ENCODE measurements at regions not wholly inside any gene's neighbourhood (a gene's known extent, or its start where the extent isn't known, plus 50 kb on each side); places are given as distances from the start of the nearest gene placed in this dataset.

DNA sequence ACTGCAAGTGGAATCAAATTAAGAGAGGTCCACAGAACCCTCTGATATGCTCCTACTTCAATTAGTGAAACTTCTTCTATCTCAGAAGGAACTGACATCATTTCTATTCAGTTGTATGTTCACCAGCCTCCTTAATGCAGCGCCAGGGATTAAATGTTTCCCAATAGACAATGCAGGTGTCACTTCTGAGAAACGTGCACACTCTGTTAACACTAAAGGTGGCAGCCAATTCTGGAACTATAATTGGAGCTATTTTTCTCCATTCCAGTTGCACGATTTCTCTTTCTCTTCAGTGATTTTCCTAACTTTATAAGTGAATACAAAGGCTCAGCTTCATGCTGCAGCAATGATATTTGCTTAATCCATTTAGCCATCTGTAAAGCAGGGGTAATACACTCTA is 821.9 kb downstream of the TDRD15 start:
- TF ChIP-seq, protein P1, sequence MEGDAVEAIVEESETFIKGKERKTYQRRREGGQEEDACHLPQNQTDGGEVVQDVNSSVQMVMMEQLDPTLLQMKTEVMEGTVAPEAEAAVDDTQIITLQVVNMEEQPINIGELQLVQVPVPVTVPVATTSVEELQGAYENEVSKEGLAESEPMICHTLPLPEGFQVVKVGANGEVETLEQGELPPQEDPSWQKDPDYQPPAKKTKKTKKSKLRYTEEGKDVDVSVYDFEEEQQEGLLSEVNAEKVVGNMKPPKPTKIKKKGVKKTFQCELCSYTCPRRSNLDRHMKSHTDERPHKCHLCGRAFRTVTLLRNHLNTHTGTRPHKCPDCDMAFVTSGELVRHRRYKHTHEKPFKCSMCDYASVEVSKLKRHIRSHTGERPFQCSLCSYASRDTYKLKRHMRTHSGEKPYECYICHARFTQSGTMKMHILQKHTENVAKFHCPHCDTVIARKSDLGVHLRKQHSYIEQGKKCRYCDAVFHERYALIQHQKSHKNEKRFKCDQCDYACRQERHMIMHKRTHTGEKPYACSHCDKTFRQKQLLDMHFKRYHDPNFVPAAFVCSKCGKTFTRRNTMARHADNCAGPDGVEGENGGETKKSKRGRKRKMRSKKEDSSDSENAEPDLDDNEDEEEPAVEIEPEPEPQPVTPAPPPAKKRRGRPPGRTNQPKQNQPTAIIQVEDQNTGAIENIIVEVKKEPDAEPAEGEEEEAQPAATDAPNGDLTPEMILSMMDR (IDR thresholded peaks at IDR 0.05; ENCODE audit: low read depth, low read length) = no peak
- DNase-seq (ENCODE audit: extremely low read depth, low read depth) = no peak

DNA sequence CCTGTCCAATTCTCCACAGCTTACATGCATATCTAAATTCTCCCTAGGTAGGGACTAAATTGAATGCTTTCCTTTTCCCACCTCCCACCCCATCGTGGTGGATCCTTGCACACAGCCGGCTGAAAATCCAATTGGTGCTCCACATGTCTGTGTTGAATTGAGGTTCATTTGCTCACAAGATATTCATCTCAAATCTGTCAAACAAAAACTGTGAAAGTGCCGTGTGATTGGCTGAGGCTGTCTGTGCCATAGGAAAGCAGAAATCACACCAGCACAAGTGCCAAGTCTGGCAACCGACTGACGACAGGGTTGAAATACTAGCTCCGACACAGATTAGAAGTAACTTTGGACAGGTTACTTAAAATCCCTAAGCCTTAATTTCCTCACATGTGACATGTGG is 823.3 kb downstream of the TDRD15 start:
- TF ChIP-seq, protein P1 (IDR thresholded peaks at IDR 0.05; ENCODE audit: low read depth, low read length) = no peak
- DNase-seq (ENCODE audit: extremely low read depth, low read depth) = no peak

DNA sequence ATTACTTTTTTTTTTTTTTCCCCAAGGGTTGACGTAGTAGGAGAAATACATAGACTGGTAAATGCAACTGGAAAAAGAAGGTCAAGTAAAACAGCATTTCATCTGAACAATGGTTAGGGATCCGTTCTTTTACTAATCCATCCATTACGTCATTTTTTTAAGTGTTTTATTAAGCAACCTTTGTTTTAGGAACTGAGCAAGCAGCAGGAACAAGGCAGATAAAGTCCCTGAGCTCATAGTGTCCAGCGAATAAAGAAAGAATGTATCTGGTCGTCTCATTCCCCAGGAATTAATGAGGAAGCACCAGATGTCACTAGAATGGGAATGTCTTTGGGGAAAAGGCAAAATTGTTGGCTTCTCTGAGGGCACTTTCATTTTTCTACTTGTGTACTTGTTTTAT is 842.4 kb downstream of the TDRD15 start:
- no peak for DNase-seq (ENCODE audit: extremely low read depth, low read depth)
- TF ChIP-seq, protein P1 (IDR thresholded peaks at IDR 0.05; ENCODE audit: low read depth, low read length) = no peak

DNA sequence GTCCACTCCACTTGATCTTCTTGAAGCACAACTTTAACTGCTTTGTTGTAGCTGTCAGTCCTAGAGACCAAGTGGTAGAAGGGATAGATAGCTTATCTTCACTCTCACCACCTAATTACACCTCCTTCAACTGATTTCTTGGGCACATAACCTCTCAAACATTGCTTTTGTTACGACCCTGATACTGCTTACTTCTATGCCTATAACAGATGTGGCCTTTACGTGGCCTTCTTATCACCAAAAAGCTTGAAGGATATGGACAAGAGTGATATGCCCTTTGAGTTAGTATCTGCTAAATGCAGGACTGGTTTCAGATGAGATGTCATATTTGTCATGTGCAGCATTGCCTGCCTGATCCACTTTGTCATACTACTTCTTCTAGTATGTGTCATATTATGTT is 847.2 kb downstream of the TDRD15 start:
- DNase-seq (ENCODE audit: extremely low read depth, low read depth) = no peak
- TF ChIP-seq, protein P1 (IDR thresholded peaks at IDR 0.05; ENCODE audit: low read depth, low read length) = no peak

DNA sequence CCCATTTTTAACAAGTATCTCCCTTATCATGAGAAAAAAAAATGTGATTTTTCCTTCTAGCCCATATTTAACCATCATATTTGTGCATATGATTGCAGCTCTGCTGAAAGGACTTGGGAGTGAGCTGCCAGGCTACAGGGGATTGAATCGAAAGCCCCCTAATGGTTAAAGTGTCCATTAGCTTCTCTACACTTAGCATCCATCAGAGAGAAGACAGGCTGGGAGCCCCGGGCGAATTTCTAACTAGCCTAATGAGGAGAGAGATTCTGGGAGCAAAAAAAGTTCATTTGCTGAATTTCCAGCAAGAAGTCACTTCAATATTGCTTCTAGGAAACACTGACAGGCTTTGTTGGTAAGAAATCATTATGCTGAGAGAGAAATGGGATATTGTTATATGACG is 848.8 kb downstream of the TDRD15 start:
- no peak for DNase-seq (ENCODE audit: extremely low read depth, low read depth)
- TF ChIP-seq, protein P1 (IDR thresholded peaks at IDR 0.05; ENCODE audit: low read depth, low read length) = no peak

DNA sequence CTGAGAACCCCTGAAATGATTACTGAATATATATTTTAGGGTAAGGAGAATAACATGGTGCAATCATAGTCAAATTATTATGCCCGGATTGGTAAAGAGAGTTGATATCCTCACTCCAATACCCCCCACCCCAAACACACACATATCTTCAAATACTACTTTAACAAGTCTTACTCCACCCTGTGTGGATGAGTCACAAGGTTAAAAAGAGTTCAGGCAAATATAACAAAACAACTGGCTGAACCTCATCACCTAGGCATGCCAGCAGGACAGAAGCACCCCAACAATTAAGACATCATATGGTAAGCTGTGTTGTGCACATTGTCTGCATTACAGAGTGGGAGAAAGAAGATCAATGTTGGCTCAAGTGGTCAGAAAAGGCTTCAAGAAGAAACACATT is 857.4 kb downstream of the TDRD15 start:
- DNase-seq (ENCODE audit: extremely low read depth, low read depth) = no peak
- TF ChIP-seq, protein P1 (IDR thresholded peaks at IDR 0.05; ENCODE audit: low read depth, low read length) = no peak

DNA sequence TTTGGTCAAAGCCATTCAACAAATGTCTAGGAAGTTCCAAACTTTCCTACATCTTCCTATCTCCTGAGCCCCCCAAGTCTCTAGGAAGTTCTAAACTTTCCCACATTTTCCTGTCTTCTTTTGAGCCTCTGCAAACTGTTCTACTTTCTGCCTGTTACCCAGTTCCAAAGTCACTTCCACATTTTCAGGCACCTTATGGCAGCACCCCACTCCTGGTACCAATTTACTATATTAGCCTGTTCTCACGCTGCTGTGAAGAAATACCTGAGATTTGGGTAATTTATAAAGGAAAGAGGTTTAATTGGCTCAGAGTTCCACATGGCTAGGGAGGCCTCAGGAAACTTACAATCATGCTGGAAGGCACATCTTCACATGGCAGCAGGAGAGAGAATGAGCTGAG is 869.2 kb downstream of the TDRD15 start:
- TF ChIP-seq, protein P1 (IDR thresholded peaks at IDR 0.05; ENCODE audit: low read depth, low read length) = no peak

More for the DNA sequence above, 869.2 kb downstream of the TDRD15 start:
- no peak for DNase-seq (ENCODE audit: extremely low read depth, low read depth)
